Omental fat pad (tissue), 3 donors: ENCODE measurements at regions not wholly inside any gene's neighbourhood (a gene's known extent, or its start where the extent isn't known, plus 50 kb on each side); places are given as distances from the start of the nearest gene placed in this dataset.

Experiments
- ATAC-seq: fragments of 150-250 bp; one replicate; pipeline ENCODE4 v1.9.1; 2016; ENCODE audit warnings: mild to moderate bottlenecking, moderate library complexity; ENCODE audit not compliant: low FRiP score
- DNase-seq: peaks from one replicate; pipeline ENCODE4 v3.0.0-alpha.2; 2019; ENCODE audit warnings: low spot score
- TF ChIP-seq, protein P1 (sequence below), 3 donors: fragments of 450-650 bp; IDR thresholded peaks; one replicate each; pipeline ENCODE4 v1.5.1; 2016 to 2017; ENCODE audit warnings: antibody characterized with exemption in 3 of 3, mild to moderate bottlenecking in 3 of 3, moderate library complexity in 2 of 3

DNA sequence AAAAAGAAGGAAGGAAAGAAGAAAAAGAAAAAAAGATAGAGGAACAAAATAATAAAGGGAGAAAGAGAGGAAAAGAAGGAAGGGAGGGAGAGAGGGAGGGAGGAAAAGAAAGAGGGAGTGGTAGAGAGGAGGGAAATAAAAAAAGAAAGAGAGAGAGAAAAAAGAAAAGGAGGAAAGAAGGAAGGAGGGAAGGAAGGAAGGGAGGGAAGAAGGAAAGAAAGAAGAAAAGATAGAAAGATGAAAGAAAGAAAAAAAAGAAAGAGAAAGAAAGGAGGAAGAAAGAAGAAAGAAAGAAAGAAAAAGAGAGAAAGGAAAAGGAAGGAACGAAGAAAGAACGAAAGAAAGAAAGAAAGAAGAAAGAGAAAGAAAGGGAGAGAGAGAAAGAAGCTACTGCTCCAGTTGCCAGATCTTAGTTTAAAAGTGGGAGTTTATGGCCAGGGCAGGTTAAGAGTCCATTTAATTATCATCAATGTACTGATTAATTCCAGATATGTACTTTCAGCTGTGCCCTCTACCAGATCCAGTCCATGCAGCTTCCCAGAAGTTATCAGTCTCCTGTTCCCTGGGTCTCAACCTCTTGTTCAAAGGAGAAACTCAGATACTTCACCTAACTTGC lies 1378.5 kb upstream of the NUDT12 start:
- DNase-seq (no peak), ATAC-seq (no peak)
- TF ChIP-seq, protein P1, sequence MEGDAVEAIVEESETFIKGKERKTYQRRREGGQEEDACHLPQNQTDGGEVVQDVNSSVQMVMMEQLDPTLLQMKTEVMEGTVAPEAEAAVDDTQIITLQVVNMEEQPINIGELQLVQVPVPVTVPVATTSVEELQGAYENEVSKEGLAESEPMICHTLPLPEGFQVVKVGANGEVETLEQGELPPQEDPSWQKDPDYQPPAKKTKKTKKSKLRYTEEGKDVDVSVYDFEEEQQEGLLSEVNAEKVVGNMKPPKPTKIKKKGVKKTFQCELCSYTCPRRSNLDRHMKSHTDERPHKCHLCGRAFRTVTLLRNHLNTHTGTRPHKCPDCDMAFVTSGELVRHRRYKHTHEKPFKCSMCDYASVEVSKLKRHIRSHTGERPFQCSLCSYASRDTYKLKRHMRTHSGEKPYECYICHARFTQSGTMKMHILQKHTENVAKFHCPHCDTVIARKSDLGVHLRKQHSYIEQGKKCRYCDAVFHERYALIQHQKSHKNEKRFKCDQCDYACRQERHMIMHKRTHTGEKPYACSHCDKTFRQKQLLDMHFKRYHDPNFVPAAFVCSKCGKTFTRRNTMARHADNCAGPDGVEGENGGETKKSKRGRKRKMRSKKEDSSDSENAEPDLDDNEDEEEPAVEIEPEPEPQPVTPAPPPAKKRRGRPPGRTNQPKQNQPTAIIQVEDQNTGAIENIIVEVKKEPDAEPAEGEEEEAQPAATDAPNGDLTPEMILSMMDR (IDR thresholded peaks at IDR 0.05) = no peak

GRCh38 chr5:104937598-104937997 lies 1375.0 kb upstream of the NUDT12 start:
- no peak for ATAC-seq
- no peak for DNase-seq
- TF ChIP-seq, protein P1 (IDR thresholded peaks at IDR 0.05) = no peak

- TF ChIP-seq, protein P1 (IDR thresholded peaks at IDR 0.05) = no peak
- ATAC-seq (no peak), DNase-seq (no peak)
These were observed 1369.8 kb upstream of the NUDT12 start for GRCh38 chr5:104932431-104932830.

DNA sequence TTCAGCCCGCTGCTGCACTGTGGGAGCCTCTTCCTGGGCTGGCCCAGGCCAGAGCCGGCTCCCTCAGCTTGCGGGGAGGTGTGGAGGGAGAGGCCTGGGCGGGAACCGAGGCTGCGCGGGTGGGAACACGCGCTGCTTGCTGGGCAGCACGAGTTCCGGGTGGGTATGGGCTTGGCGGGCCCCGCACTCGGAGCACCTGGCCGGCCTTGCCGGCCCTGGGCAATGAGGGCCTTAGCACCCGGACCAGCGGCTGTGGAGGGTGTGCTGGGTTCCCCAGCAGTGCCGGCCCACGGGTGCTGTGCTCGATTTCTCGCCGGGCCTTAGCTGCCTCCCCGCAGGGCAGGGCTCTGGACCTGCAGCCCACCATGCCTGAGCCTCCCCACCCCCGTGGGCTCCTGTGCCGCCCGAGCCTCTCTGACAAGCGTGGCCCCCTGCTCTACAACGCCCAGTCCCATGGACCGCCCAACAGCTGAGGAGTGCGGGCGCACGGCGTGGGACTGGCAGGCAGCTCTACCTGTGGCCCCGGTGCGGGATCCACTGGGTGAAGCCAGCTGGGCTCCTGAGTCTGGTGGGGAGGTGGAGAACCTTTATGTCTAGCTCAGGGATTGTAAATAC lies 1366.4 kb upstream of the NUDT12 start:
- DNase-seq (no peak), ATAC-seq (no peak)
- TF ChIP-seq, protein P1 (IDR thresholded peaks at IDR 0.05) = no peak

GRCh38 chr5:104915226-104915625 lies 1352.6 kb upstream of the NUDT12 start:
- TF ChIP-seq, protein P1 (IDR thresholded peaks at IDR 0.05) = no peak
- DNase-seq (no peak), ATAC-seq (no peak)

GRCh38 chr5:104914536-104915070 lies 1352.0 kb upstream of the NUDT12 start:
- DNase-seq (no peak), ATAC-seq (no peak)
- TF ChIP-seq, protein P1 (IDR thresholded peaks at IDR 0.05) = no peak

- DNase-seq (no peak), ATAC-seq (no peak)
- TF ChIP-seq, protein P1 (IDR thresholded peaks at IDR 0.05) = no peak
These were observed 1351.3 kb upstream of the NUDT12 start for GRCh38 chr5:104913841-104914281.
